Tibial nerve (tissue), 4 donors: ENCODE measurements at regions not wholly inside any gene's neighbourhood (a gene's known extent, or its start where the extent isn't known, plus 50 kb on each side); places are given as distances from the start of the nearest gene placed in this dataset.

Source experiments
- DNase-seq, 2 donors: peaks; one replicate each; pipeline ENCODE4 v3.0.0-alpha.2; 2019; ENCODE audit warnings: low spot score in 2 of 2
- H3K27ac ChIP-seq, 4 donors: fragments of 200-600 bp; sonication (generic) in 3 of 4; one replicate each; pipeline ENCODE4 v1.5.1; 2017 to 2019; ENCODE audit warnings: mild to moderate bottlenecking in 1 of 4
- H3K27me3 ChIP-seq, 2 donors: fragments of 200-600 bp; sonication (generic) in 1 of 2; one replicate each; pipeline versions ENCODE4 v1.5.1 to v1.6.0; 2017 to 2019
- H3K36me3 ChIP-seq, 3 donors: fragments of 200-600 bp; sonication (generic); one replicate each; pipeline ENCODE4 v1.5.1; 2018 to 2019
- H3K4me1 ChIP-seq, 4 donors: fragments of 200-600 bp; sonication (generic) in 3 of 4; one replicate each; pipeline ENCODE4 v1.5.1; 2017 to 2019
- H3K4me3 ChIP-seq, 4 donors: fragments of 200-600 bp; sonication (generic) in 3 of 4; one replicate each; pipeline ENCODE4 v1.5.1; 2017 to 2019; ENCODE audit warnings: mild to moderate bottlenecking in 1 of 4, moderate library complexity in 1 of 4
- H3K9me3 ChIP-seq, 4 donors: fragments of 200-600 bp; sonication (generic) in 3 of 4; one replicate each; pipeline ENCODE4 v1.5.1; 2017 to 2019
- EP300 ChIP-seq, 2 donors: sonication (generic); formaldehyde crosslinking; IDR thresholded peaks; one replicate each; pipeline ENCODE4 v1.6.1; 2017; ENCODE audit warnings: antibody characterized with exemption in 2 of 2, mild to moderate bottlenecking in 1 of 2
- POLR2A ChIP-seq, 2 donors: fragments of 450-650 bp; IDR thresholded peaks; one replicate each; pipeline ENCODE4 v1.6.1; 2017; ENCODE audit warnings: antibody characterized with exemption in 2 of 2, mild to moderate bottlenecking in 2 of 2, moderate library complexity in 2 of 2
- WGBS, 2 donors: methylation state at CpG; one replicate each; pipeline ENCODE4 v1.1.5; 2018; 5-methylcytosine and 5-hydroxymethylcytosine counted together
- TF ChIP-seq, protein P1 (sequence below), 5 experiments: fragments of 200-600 bp in 3 of 5; fragments of 450-650 bp in 2 of 5; sonication (generic) in 3 of 5; IDR thresholded peaks; one replicate each; pipeline ENCODE4 v1.5.1; 2016 to 2019; ENCODE audit warnings: antibody characterized with exemption in 5 of 5, mild to moderate bottlenecking in 3 of 5, moderate library complexity in 2 of 5

- 90 to 92% methylated on average over 2 of the region's 2 CpGs for WGBS, 2 donors
- H3K9me3 ChIP-seq, result peaks cover 0 to 32% (median 5%) of the 10 kb centered on the region in 4 donors
- no peaks in the 10 kb centered on the region for H3K36me3 ChIP-seq
- no peak overlapping the region for H3K27ac ChIP-seq
- DNase-seq, result no peak
- TF ChIP-seq EP300 (IDR thresholded peaks at IDR 0.05) (no peak), POLR2A (IDR thresholded peaks at IDR 0.05) (no peak)
- TF ChIP-seq, protein P1, sequence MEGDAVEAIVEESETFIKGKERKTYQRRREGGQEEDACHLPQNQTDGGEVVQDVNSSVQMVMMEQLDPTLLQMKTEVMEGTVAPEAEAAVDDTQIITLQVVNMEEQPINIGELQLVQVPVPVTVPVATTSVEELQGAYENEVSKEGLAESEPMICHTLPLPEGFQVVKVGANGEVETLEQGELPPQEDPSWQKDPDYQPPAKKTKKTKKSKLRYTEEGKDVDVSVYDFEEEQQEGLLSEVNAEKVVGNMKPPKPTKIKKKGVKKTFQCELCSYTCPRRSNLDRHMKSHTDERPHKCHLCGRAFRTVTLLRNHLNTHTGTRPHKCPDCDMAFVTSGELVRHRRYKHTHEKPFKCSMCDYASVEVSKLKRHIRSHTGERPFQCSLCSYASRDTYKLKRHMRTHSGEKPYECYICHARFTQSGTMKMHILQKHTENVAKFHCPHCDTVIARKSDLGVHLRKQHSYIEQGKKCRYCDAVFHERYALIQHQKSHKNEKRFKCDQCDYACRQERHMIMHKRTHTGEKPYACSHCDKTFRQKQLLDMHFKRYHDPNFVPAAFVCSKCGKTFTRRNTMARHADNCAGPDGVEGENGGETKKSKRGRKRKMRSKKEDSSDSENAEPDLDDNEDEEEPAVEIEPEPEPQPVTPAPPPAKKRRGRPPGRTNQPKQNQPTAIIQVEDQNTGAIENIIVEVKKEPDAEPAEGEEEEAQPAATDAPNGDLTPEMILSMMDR (IDR thresholded peaks at IDR 0.05), result no peak
- no peak overlapping the region for H3K4me3 ChIP-seq
- H3K27me3 ChIP-seq, result no peaks in the 10 kb centered on the region
- no peaks in the 10 kb centered on the region for H3K4me1 ChIP-seq
These were observed 74.8 kb upstream of the SLIT2 start for GRCh38 chr4:20176881-20177280.

DNA sequence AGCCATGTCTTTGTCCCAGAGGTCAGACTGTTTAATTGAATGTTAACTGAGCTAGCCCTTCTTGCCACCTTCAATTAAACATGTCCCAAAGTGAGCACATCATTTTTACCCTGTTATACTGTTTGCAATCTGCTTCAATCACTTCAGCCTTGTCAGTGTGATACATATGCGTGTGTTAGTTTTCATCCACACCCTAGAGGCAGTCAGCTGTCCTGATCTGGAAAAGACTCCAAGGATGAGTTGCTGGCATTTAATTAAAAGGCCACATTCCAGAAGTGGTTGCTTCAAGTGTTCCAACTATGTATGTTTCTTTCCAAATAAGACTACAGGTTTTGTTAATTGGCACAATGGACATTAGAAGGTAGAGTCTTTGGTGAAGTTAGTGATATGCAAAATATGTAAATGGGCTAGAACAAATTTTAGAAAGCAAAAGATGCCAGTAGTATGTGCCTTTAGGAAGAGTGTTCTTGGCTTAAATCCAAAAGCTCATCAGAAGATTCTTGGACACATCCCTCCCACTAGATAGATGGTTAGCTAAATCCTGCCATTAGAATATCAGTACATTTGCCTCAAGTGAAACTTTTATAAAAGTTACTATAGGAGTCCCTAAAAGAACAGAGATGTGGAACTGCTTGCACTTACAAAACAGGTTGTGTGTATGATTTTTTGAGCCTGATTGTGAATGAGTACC is 79.5 kb upstream of the SLIT2 start:
- Histone ChIP-seq H3K4me3 (no peak overlapping the region), H3K27ac (no peak overlapping the region), H3K36me3 (no peaks in the 10 kb centered on the region), H3K27me3 (no peaks in the 10 kb centered on the region), H3K4me1 (no peaks in the 10 kb centered on the region), H3K9me3 (peaks cover 0 to 6% (median 0%) of the 10 kb centered on the region in 4 donors)
- 77 to 84% methylated on average over 1 of the region's 1 CpG for WGBS, 2 donors
- no peak for TF ChIP-seq POLR2A (IDR thresholded peaks at IDR 0.05)
- TF ChIP-seq, protein P1 (IDR thresholded peaks at IDR 0.05), result no peak
- no peak for TF ChIP-seq EP300 (IDR thresholded peaks at IDR 0.05)
- DNase-seq, result no peak

GRCh38 chr4:20166544-20166943 is 85.2 kb upstream of the SLIT2 start:
- WGBS, 2 donors, result 53 to 84% methylated on average over 3 of the region's 3 CpGs
- H3K4me3 ChIP-seq, result no peak overlapping the region
- H3K27me3 ChIP-seq, result no peaks in the 10 kb centered on the region
- TF ChIP-seq EP300 (IDR thresholded peaks at IDR 0.05) (no peak), POLR2A (IDR thresholded peaks at IDR 0.05) (no peak)
- TF ChIP-seq, protein P1 (IDR thresholded peaks at IDR 0.05), result no peak
- H3K36me3 ChIP-seq, result no peaks in the 10 kb centered on the region
- DNase-seq, result no peak
- H3K4me1 ChIP-seq, result no peaks in the 10 kb centered on the region
- no peaks in the 10 kb centered on the region for H3K9me3 ChIP-seq
- no peak overlapping the region for H3K27ac ChIP-seq

GRCh38 chr4:20159516-20159915 is 92.2 kb upstream of the SLIT2 start:
- DNase-seq, result no peak
- Histone ChIP-seq H3K27me3 (no peaks in the 10 kb centered on the region), H3K27ac (no peak overlapping the region), H3K36me3 (no peaks in the 10 kb centered on the region), H3K4me3 (no peak overlapping the region), H3K9me3 (no peaks in the 10 kb centered on the region), H3K4me1 (no peaks in the 10 kb centered on the region)
- TF ChIP-seq, protein P1 (IDR thresholded peaks at IDR 0.05), result no peak
- TF ChIP-seq POLR2A (IDR thresholded peaks at IDR 0.05), result no peak
- no peak for TF ChIP-seq EP300 (IDR thresholded peaks at IDR 0.05)
- WGBS, 2 donors, result 79 to 91% methylated on average over 2 of the region's 2 CpGs

GRCh38 chr4:20158195-20158594 is 93.5 kb upstream of the SLIT2 start:
- Histone ChIP-seq H3K36me3 (no peaks in the 10 kb centered on the region), H3K4me1 (no peaks in the 10 kb centered on the region), H3K9me3 (no peaks in the 10 kb centered on the region), H3K4me3 (no peak overlapping the region), H3K27me3 (no peaks in the 10 kb centered on the region), H3K27ac (no peak overlapping the region)
- 91 to 97% methylated on average over 2 of the region's 2 CpGs for WGBS, 2 donors
- no peak for DNase-seq
- TF ChIP-seq POLR2A (IDR thresholded peaks at IDR 0.05), result no peak
- TF ChIP-seq, protein P1 (IDR thresholded peaks at IDR 0.05), result no peak
- TF ChIP-seq EP300 (IDR thresholded peaks at IDR 0.05), result no peak
